Fibroblast of villous mesenchyme (primary cell): ENCODE measurements at regions not wholly inside any gene's neighbourhood (a gene's known extent, or its start where the extent isn't known, plus 50 kb on each side); places are given as distances from the start of the nearest gene placed in this dataset.
"Not testable (repeated sequence)": the region's sequence is repeated elsewhere in the genome, so short reads cannot be mapped to it uniquely, and the experiment has no call there.

Source experiments
- DNase-seq: peaks from one replicate; pipeline ENCODE4 v3.0.0-alpha.2; 2010; ENCODE audit warnings: low read depth
- H3K4me3 ChIP-seq: 2 replicates; pipeline ENCODE4 v1.5.1; 2011; ENCODE audit warnings: low read depth, mild to moderate bottlenecking, low read length
- CTCF ChIP-seq: IDR thresholded peaks from 2 replicates; pipeline ENCODE4 v1.5.1; 2012; ENCODE audit warnings: low read depth, mild to moderate bottlenecking, low read length; ENCODE audit not compliant: insufficient read depth

DNA sequence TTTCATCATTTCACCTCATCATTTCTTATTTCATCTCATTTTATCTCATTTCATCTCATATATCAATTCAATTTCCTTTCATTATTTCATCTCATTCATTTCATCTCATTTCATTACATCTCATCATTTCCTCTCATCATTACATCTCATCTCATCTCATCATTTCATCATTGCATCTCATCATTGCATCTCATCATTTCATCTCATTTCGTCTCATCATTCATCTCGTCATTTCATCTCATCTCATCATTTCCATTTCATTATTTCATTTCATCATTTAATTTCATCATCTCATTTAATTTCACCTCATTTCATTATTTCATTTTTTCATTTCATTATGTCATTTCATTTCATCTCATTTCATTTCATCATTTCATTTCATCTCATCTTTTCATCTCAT is 168.5 kb upstream of the FAM72C start:
- H3K4me3 ChIP-seq, DNase-seq: not testable (repeated sequence)

- H3K4me3 ChIP-seq, DNase-seq: not testable (repeated sequence)
Observed at GRCh38 chr1:144105006-144105405, 133.2 kb upstream of the FAM72C start.

GRCh38 chr1:144104000-144104677 is 132.4 kb upstream of the FAM72C start:
- H3K4me3 ChIP-seq, result not testable (repeated sequence)
- DNase-seq, result peak; percentile 1

DNA sequence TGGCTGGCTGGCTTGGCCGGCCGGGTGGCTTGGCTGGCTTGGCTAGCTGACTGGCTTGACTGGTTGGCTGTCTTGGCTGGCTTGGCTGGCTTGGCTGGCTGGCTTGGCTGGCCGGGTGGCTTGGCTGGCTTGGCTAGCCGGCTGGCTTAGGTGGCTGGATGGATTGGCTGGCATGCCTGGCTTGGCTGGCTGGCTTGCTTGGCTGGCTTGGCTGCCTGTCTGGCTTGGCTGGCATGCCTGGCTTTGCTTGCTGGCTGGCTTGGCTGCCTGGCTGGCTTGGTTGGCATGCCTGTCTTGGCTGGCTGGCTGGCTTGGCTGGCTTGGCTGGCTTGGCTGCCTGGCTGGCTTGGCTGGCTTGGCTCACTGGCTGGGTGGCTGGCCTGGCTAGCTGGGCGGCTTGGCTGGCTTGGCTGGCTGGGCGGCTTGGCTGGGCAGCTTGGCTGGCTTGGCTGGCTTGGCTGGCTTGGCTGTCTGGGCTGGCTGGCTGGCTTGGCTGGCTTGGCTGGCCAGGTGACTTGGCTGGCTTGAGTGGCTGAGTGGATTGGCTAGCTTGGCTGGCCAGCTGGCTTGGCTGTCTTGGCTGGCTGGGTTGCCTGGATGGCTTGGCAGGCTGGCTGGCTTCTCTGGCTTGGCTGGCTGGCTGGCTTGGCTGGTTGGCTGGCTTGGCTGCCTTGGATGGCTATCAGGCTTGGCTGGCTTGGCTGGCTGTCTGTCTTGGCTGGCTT is 131.5 kb upstream of the FAM72C start:
- H3K4me3 ChIP-seq, result not testable (repeated sequence)
- peak; percentile 7 for DNase-seq

DNA sequence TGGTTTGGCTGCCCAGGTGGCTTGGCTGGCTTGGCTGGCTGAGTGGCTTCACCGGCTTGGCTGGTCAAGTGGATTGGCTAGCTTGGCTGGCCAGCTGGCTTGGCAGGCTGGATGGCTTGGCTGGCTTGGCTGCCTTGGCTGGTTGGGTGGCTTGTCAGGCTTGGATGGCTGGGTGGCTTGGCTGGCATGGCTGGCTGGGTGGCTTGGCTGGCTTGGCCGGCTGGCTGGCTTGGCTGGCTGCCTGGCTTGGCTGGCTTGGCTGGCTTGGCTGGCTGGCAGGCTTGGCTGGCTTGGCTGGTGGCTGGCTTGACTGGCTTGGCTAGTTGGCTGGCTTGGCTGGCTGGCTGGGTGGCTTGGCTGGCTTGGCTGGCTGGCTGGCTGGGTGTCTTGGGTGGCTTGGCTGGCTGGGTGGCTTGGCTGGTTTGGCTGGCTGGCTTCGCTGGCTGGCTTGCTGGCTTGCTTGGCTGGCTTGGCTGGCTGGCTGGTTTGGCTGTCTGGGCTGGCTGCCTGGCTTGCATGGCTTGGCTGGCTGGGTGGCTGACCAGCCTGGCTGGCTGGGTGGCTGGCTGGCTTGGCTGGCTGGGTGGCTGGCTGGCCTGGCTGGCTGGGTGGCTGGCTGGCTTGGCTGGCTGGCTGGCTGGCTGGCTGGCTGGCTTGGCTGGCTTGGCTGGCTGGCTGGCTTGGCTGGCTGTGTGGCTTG is 130.4 kb upstream of the FAM72C start:
- DNase-seq, H3K4me3 ChIP-seq: not testable (repeated sequence)

DNA sequence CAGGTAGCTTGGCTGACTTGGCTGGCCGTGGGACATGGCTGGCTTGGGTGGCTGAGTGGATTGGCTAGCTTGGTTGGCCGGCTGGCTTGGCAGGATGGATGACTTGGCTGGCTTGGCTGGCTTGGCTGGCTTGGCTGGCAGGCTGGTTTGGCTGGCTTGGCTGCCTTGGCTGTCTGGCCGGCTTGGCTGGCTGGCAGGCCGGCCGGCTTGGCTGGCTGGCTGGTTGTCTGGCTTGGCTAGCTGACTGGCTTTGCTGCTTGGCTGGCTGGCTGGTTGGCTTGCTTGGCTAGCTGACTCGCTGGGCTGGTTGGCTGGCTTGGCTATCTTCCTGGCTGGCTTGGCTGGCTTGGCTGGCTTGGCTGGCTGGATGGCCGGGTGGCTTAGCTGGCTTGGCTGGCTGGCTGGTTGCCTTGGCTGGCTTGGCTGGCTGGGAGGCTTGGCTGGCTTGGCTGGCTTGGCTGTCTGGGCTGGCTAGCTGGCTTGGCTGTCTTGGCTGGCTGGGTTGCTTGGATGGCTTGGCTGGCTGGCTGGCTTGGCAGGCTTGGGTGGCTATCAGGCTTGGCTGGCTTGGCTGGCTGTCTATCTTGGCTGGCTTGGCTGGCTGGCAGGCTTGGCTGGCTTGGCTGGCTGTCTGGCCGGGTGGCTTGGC is 129.7 kb upstream of the FAM72C start:
- no peak for TF ChIP-seq CTCF
- DNase-seq, result no peak

GRCh38 chr1:144077167-144077841 is 105.5 kb upstream of the FAM72C start:
- H3K4me3 ChIP-seq, result peak overlapping the region; percentile 48
- DNase-seq, result not testable (repeated sequence)

More for the DNA sequence above, 129.7 kb upstream of the FAM72C start:
- H3K4me3 ChIP-seq, result no peak overlapping the region

GRCh38 chr1:144076646-144077045 is 104.9 kb upstream of the FAM72C start:
- not testable (repeated sequence) for DNase-seq
- peak overlapping the region; percentile 29 for H3K4me3 ChIP-seq

GRCh38 chr1:144070394-144071053 is 98.7 kb upstream of the FAM72C start:
- not testable (repeated sequence) for DNase-seq, H3K4me3 ChIP-seq

DNA sequence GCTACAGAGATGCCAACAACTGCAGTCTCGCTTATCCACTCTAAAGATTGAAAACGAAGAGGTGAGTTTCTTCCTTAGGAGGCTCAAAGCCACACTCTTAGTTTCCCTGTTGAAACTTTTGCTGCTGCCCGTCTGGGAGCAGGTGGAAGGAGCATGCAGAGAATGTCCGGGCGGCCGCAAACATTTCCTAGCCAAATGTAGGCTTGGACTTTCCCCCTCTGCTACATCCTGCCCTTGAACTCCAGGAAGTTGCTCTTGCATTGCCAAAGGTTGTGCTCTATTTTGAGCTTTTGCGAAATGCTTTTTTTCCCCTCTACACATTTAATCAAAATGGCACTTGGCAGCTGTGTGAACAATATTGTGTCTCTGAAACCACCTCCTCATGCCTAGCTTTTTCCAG is 95.3 kb upstream of the FAM72C start:
- DNase-seq, H3K4me3 ChIP-seq: not testable (repeated sequence)

GRCh38 chr1:144066071-144066813 is 94.5 kb upstream of the FAM72C start:
- not testable (repeated sequence) for DNase-seq, H3K4me3 ChIP-seq

DNA sequence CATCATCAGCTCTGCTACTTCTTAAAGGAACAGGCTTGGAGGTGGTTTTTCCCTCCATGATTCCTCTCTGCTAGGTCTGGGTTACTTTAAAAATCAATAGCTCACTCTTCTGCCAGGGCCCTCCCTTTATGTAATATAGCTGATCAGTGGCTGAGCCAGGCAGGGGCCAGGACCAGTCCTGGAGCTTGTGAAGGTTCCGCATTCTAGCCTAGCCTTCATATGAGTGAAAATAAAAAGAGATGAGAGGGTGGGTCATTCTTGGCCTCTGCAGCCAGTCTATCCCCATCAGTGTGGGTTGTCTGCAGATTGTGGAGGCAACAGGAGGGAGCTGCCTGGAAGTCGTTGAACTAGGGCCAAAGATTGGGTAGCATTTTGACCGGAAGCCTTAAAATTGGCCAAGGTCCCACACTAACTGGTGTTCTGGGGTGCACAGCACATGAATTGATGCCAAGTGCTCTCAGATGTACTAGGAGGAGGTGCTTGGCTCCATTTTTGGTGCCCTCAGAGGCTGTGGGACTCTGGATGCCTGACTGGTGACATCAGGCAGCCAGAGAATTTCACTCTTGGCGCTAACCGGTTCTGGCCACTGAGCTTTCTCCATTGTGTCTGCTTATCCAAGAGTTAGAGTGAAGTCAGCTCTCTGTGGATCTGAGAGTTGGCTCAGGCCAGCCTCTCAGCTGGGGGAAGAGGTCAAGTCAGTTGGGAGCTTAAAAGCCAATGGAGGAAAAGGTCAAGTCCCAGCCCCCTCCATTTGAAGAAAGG is 93.7 kb upstream of the FAM72C start:
- DNase-seq, H3K4me3 ChIP-seq: not testable (repeated sequence)

DNA sequence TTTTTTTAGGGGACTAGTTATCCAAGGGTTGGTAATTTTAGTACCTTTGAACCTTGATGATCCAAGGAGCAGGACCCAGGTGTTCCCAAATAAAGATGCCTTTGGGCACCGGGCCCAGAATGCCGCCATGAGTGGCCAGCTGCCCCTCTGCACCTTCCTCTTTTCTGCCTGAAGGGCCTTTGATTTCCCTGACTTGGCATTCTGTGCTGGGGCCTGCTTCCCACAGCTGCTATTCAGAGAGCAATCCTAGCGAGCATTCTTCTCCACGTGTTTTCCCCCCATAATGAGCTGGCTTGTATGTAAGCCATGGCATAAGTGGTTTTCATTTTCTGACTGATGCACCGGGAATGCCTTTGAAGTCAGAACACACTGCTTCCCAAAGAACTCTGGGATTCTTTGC is 77.6 kb upstream of the FAM72C start:
- DNase-seq, H3K4me3 ChIP-seq: not testable (repeated sequence)

GRCh38 chr1:144046645-144047044 is 74.9 kb upstream of the FAM72C start:
- DNase-seq, H3K4me3 ChIP-seq: not testable (repeated sequence)
